NCI-H82 treated with DMSO at 0.1 percent for 48 hours (cell line): ENCODE measurements at regions not wholly inside any gene's neighbourhood (a gene's known extent, or its start where the extent isn't known, plus 50 kb on each side); places are given as distances from the start of the nearest gene placed in this dataset.
"Not testable (repeated sequence)": the region's sequence is repeated elsewhere in the genome, so short reads cannot be mapped to it uniquely, and the experiment has no call there.

Source experiments
- DNase-seq: peaks from one replicate; lab custom pipeline; 2025; ENCODE audit not compliant: unreplicated experiment; lab: John Stamatoyannopoulos, UW

GRCh38 chr2:128670066-128670465 lies 351.4 kb upstream of the HS6ST1 start:
- no peak for DNase-seq

GRCh38 chr2:128671981-128672757 lies 353.5 kb upstream of the HS6ST1 start:
- not testable (repeated sequence) for DNase-seq

- DNase-seq, result not testable (repeated sequence)
These were observed 361.0 kb upstream of the HS6ST1 start for GRCh38 chr2:128679680-128680079.

DNA sequence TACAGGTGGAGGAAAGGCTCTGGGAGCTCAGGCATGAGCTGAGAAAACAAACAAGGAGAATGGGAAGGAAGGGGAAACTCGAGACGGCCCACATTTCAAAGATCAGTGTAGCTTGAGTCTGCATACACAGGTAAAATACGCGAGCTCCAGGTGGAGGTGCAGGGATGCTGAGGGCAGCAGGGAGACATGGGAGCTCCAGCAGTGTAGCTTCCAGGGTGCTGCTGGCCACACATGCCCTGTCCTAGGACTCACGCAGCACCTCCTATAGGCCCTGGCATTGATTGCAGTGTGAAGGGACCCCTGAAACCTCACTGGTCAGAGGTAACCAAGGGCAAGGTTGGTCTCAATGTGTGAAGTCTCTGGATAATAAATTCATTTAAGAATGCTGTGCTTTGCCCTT lies 362.8 kb upstream of the HS6ST1 start:
- DNase-seq, result no peak

GRCh38 chr2:128682266-128682665 lies 363.6 kb upstream of the HS6ST1 start:
- DNase-seq, result no peak

DNA sequence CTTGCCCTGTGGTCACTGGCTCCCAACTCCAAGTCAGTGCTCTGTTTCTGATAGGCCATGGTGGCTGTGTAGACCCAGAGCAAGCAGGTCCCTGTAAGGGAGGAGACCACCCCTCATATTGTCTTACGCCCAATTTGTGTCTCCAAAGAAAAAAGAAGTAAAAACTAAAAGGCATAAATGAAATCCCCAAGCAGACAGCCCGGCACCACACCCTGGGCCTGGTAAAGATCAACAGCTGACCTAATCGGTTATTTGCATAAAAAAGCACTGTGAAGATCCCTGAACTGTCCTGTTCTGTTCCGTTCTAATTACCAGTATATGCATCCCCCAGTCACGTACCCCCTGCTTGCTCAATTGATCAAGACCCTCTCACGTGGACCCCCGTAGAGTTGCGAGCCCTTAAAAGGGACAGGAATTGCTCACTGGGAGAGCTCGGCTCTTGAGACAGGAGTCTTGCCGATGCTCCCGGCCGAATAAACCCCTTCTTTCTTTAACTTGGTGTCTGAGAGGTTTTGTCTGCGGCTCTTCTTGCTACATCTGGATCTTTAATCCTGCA lies 364.1 kb upstream of the HS6ST1 start:
- no peak for DNase-seq

DNA sequence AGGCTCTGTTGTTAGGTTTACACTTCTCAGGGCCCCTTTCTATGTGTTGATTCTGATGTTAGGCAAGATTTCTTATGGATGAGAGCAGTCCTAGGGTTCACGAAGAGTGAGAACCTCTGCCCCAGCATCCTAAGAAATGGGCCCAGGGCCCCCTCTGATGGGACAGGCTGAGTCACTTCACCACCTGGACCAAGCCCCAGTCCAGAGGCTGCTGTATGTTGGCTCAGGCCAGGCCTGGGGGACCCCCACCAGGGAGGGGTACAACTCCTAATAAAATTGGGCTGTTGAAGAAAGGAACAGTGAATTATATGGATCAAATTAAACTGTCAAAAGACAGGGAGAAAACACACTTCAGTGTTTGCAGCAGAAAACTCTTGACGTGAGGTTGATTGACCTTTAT lies 365.9 kb upstream of the HS6ST1 start:
- no peak for DNase-seq

DNA sequence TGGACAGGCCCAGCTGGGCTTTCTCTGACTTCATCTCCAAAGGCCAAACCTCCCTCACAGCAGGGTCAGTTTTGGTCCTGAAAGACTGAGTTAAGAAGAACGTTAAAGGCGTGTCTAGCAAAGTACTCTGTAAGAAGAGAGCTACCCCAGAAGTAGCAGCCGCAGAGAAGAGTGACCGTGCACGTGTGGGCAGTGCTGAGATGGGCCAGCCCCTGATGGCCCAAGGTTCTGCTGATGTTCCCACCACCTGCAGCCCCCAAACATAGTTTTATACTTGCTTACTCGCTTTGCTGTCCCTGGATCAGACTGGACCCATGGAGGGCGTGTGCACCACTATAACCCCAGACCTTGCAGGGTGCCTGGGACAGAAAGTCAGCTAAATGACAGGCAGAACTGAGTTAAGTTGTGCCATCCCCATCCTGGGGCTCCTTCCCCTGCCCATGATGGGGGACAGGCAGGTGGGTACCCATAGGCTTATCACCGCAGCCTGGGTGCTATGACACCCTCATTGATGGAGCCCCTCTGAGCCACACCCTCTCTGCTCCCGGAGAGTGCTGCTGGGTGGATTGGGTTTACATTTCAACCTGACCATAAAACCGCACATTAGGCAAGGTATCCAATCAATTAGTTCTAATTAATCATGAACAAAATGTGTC lies 367.3 kb upstream of the HS6ST1 start:
- no peak for DNase-seq

- no peak for DNase-seq
These were observed 367.8 kb upstream of the HS6ST1 start for GRCh38 chr2:128686497-128686859.

DNA sequence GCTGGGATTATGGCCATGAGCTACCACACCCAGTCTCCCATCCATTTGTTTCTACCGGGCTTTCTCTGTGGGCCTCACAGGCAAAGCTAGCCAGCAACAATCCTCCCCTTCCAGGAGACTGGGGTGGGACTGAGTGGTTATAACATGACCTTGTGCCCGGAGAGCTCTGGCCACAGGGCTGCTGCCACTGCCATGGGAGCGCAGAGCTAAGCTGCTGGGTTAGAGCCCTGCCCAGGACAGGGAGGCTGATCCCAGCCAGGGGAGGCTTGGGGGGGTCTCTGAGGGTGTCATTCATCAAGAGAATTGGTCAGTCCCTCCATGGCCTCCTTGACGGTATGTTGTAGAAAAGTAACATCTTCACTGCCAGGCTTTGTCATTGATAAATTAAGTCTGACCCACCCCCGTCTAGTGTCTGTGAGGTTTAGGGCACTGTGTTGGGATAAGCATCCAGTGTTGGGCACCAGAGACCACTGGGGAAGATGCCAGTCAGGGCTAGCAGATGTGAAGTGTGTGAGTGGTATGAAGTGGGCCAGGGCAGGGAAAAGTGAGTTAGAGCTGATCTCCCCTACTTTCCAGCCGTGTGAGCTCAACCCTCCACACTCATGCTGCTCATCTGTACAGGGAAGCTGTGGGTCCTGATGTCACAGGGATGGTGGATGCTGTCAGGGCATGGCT lies 368.4 kb upstream of the HS6ST1 start:
- DNase-seq, result no peak

GRCh38 chr2:128687565-128687964 lies 368.9 kb upstream of the HS6ST1 start:
- DNase-seq, result no peak

GRCh38 chr2:128689971-128690370 lies 371.3 kb upstream of the HS6ST1 start:
- no peak for DNase-seq

- no peak for DNase-seq
These were observed 371.8 kb upstream of the HS6ST1 start for GRCh38 chr2:128690431-128690830.

DNA sequence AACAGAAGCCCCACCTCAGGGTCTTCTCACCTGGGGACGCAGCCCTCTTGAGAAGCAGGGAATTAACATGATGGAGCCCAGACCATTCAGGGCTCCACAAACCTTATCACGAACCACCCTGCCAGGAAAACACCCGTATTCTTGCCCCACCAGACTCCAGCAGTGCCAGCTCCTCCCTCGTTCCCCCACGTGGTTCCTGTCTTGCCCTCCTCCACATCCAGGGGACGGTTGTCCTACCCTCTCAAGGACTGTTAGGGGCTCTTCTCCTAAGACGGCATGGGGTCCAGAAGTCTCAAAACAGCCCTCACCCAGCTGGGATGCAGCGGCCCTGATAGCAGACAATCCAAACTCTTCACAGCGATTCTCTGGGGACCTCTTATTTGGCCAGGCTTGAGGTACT lies 372.2 kb upstream of the HS6ST1 start:
- no peak for DNase-seq

- no peak for DNase-seq
These were observed 372.9 kb upstream of the HS6ST1 start for GRCh38 chr2:128691526-128691925.

DNA sequence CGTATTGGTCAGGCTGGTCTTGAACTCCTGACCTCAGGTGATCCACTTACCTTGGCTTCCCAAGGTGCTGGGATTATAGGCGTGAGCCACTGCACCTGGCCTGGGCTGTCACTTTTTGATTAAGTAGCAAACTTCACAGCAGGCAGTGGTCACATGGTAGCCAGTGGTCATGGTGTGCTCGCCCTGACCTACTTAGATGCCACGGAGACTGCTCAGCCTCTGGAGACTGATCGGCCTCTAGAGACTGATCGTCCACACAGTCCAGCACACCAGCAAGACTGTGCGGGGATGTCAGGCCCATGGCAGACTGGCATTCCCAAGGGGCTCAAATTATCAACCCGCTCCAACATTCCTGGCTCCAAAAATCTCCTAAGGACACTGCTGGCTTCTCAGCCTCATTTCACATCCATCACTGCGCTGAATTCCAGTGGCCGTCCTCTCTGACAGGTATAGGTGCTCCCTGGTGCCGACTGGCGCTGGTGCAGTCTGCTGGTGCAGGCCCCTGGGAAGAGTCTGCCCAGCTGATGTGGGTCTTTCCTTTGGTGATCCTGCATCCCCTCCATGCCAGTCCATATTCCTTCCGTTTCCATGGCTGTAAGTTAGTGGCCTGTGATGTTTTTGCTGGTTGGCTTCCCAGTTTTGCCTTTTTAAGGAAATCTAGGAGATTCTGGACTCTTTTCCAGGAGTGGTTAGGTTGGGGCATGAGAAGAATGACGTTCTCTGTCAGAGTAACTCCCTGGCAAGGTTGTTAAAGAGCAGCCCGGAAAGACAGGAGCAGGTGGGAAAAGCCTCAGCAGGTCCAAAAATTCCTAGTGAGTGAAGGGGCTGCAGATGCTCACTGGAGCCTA lies 374.5 kb upstream of the HS6ST1 start:
- no peak for DNase-seq

GRCh38 chr2:128693743-128694029 lies 375.0 kb upstream of the HS6ST1 start:
- DNase-seq, result no peak

GRCh38 chr2:128695646-128696220 lies 377.1 kb upstream of the HS6ST1 start:
- no peak for DNase-seq

- no peak for DNase-seq
These were observed 377.8 kb upstream of the HS6ST1 start for GRCh38 chr2:128696421-128696820.

DNA sequence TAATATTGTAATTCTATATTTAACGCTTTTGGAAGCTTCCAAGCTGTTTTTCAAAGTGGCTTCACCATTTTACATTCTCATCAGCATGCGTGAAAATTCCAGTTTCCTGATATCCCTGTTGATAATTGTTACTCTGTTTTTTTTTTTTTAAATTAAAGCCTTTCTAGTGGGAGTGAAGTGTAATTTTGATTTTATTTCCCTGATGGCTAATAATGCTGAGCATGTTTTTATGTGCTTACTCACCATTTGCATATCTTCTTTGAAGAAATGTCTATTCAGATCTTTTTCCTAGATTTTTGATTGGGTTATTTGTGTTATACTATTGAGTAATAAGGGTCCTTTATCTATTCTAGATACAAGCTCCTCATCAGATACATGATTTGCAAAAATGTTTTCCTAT lies 382.8 kb upstream of the HS6ST1 start:
- DNase-seq, result no peak

- no peak for DNase-seq
These were observed 383.9 kb upstream of the HS6ST1 start for GRCh38 chr2:128702616-128703015.
